PC-3 (cell line): ENCODE measurements at regions not wholly inside any gene's neighbourhood (a gene's known extent, or its start where the extent isn't known, plus 50 kb on each side); places are given as distances from the start of the nearest gene placed in this dataset.

Source experiments
- ATAC-seq: fragments of 200-7000 bp; cut with Tn5 transposase; 2 replicates; pipeline ENCODE4 v1.9.1; 2020; ENCODE audit warnings: mild to moderate bottlenecking, moderate library complexity
- BruUV-seq: library from RNA; stranded (reverse); fragments of 400-500 nt; replicated peaks from 2 replicates; lab custom pipeline; 2021; lab: Mats Ljungman, UMichigan
- CTCF ChIA-PET: fragments of 300-600 bp; sonication (Branson Sonifier 250); formaldehyde crosslinking; loops from one replicate; lab custom pipeline; 2022; ENCODE audit warnings: antibody characterized with exemption; lab: Charles Lee
- POLR2A ChIA-PET: fragments of 300-600 bp; sonication (Branson Sonifier 250); formaldehyde crosslinking; loops from one replicate; lab custom pipeline; 2022; ENCODE audit warnings: antibody characterized with exemption; ENCODE audit not compliant: unreplicated experiment; lab: Charles Lee
- DNase-seq: peaks from one replicate; pipeline ENCODE4 v3.0.0-alpha.2; 2015
- H2AFZ ChIP-seq: fragments of 300-600 bp; sonication (generic); 2 replicates; pipeline ENCODE4 v1.6.0; 2016; ENCODE audit warnings: antibody characterized with exemption, low read length
- H3F3A ChIP-seq: fragments of 300-600 bp; sonication (generic); one replicate; pipeline ENCODE4 v1.6.0; 2017; ENCODE audit warnings: antibody characterized with exemption, low read length, control low read depth, mild to moderate bottlenecking; ENCODE audit not compliant: unreplicated experiment
- H3K27ac ChIP-seq: fragments of 300-600 bp; sonication (generic); 2 replicates; pipeline ENCODE4 v1.5.1; 2016; ENCODE audit warnings: mild to moderate bottlenecking, low read length
- H3K27me3 ChIP-seq: fragments of 300-600 bp; sonication (generic); 2 replicates; pipeline ENCODE4 v1.6.1; 2016; ENCODE audit warnings: low read length, mixed read lengths
- H3K36me3 ChIP-seq: fragments of 300-600 bp; sonication (generic); 2 replicates; pipeline ENCODE4 v1.6.1; 2016; ENCODE audit warnings: low read depth, mixed run types, low read length, mixed read lengths
- H3K4me1 ChIP-seq: fragments of 300-600 bp; sonication (generic); 2 replicates; pipeline ENCODE4 v1.5.1; 2016; ENCODE audit warnings: low read length; ENCODE audit not compliant: insufficient read depth
- H3K4me2 ChIP-seq: fragments of 300-600 bp; sonication (generic); 2 replicates; pipeline ENCODE4 v1.6.0; 2016; ENCODE audit warnings: low read length
- H3K4me3 ChIP-seq: fragments of 300-600 bp; sonication (generic); 2 replicates; pipeline ENCODE4 v1.5.1; 2016; ENCODE audit warnings: mild to moderate bottlenecking, low read length, mixed read lengths
- H3K79me2 ChIP-seq: fragments of 300-600 bp; sonication (generic); 2 replicates; pipeline ENCODE4 v1.6.1; 2017; ENCODE audit warnings: low read length, mixed read lengths
- H3K9ac ChIP-seq: fragments of 300-600 bp; sonication (generic); 2 replicates; pipeline ENCODE4 v1.6.0; 2016; ENCODE audit warnings: mild to moderate bottlenecking, low read length
- H3K9me2 ChIP-seq: fragments of 300-600 bp; sonication (generic); replicated peaks from 2 replicates; pipeline ENCODE4 v1.6.1; 2016; ENCODE audit warnings: mixed run types, low read length, mixed read lengths
- H3K9me3 ChIP-seq: fragments of 300-600 bp; sonication (generic); 2 replicates; pipeline ENCODE4 v1.6.1; 2016; ENCODE audit warnings: low read length, mixed read lengths
- H4K20me1 ChIP-seq: fragments of 300-600 bp; sonication (generic); 2 replicates; pipeline ENCODE4 v1.6.1; 2016; ENCODE audit warnings: low read length, mixed read lengths
- CTCF ChIP-seq: fragments of 300-600 bp; sonication (generic); conservative IDR thresholded peaks from 2 replicates; pipeline ENCODE4 v1.5.1; 2017; ENCODE audit warnings: antibody characterized with exemption, low read depth, mild to moderate bottlenecking, low read length
- EZH2 ChIP-seq: fragments of 300-600 bp; sonication (generic); IDR thresholded peaks from one replicate; pipeline ENCODE4 v1.6.1; 2017; ENCODE audit warnings: antibody characterized with exemption, mild to moderate bottlenecking, low read length; ENCODE audit not compliant: unreplicated experiment
- EZH2phosphoT487 ChIP-seq: fragments of 300-600 bp; sonication (generic); IDR thresholded peaks from 2 replicates; pipeline ENCODE4 v1.6.1; 2018; ENCODE audit warnings: mild to moderate bottlenecking, antibody characterized with exemption, low read length, borderline replicate concordance
- intact Hi-C: fragments of 100-400 bp; cut with micrococcal nuclease; formaldehyde crosslinking; loops from 2 replicates; pipeline ENCODE4 v1.9.0; 2023

GRCh38 chr9:81754245-81754644, 64.9 kb upstream of the TLE1 start:
- intact Hi-C loops, result no loop called here
- ATAC-seq, result peak; percentile 54
- no peaks in the 10 kb centered on the region for H3K79me2 ChIP-seq
- no peaks in the 10 kb centered on the region for H3K36me3 ChIP-seq
- no peaks in the 10 kb centered on the region for H3F3A ChIP-seq
- no peak overlapping the region for H2AFZ ChIP-seq
- H3K9me3 ChIP-seq, result no peaks in the 10 kb centered on the region
- no peaks in the 10 kb centered on the region for H3K27me3 ChIP-seq
- TF ChIP-seq CTCF (no peak), EZH2 (no peak), EZH2phosphoT487 (no peak)
- no peaks in the 10 kb centered on the region for H3K9me2 ChIP-seq
- POLR2A ChIA-PET, result no interaction called here
- BruUV-seq, result no TSS peak
- no peak overlapping the region for H3K4me3 ChIP-seq
- H3K9ac ChIP-seq, result no peak overlapping the region
- DNase-seq, result peak; percentile 41
- H3K4me2 ChIP-seq, result no peak overlapping the region
- no peak overlapping the region for H3K27ac ChIP-seq
- CTCF ChIA-PET, result no interaction called here
- no peaks in the 10 kb centered on the region for H4K20me1 ChIP-seq
- peaks cover 7% of the 10 kb centered on the region for H3K4me1 ChIP-seq

GRCh38 chr9:81755721-81756120, 66.4 kb upstream of the TLE1 start:
- BruUV-seq, result no TSS peak
- H3K4me1 ChIP-seq, result peaks cover 11% of the 10 kb centered on the region
- no peak for TF ChIP-seq CTCF
- no peak for TF ChIP-seq EZH2phosphoT487
- TF ChIP-seq EZH2, result no peak
- no peak overlapping the region for H3K4me3 ChIP-seq
- no peaks in the 10 kb centered on the region for H3F3A ChIP-seq
- H3K9me2 ChIP-seq, result no peaks in the 10 kb centered on the region
- H3K4me2 ChIP-seq, result no peak overlapping the region
- H3K27ac ChIP-seq, result no peak overlapping the region
- H3K9ac ChIP-seq, result no peak overlapping the region
- no peaks in the 10 kb centered on the region for H3K27me3 ChIP-seq
- H3K79me2 ChIP-seq, result no peaks in the 10 kb centered on the region
- H3K36me3 ChIP-seq, result no peaks in the 10 kb centered on the region
- intact Hi-C loops, result no loop called here
- no peak for DNase-seq
- CTCF ChIA-PET, result no interaction called here
- POLR2A ChIA-PET, result no interaction called here
- ATAC-seq, result no peak
- no peaks in the 10 kb centered on the region for H3K9me3 ChIP-seq
- H2AFZ ChIP-seq, result no peak overlapping the region
- no peaks in the 10 kb centered on the region for H4K20me1 ChIP-seq

GRCh38 chr9:81756561-81756960, 67.2 kb upstream of the TLE1 start:
- peaks cover 11% of the 10 kb centered on the region for H3K4me1 ChIP-seq
- no peak overlapping the region for H3K4me2 ChIP-seq
- no peaks in the 10 kb centered on the region for H3K27me3 ChIP-seq
- intact Hi-C loops, result no loop called here
- BruUV-seq, result no TSS peak
- no peak overlapping the region for H3K27ac ChIP-seq
- TF ChIP-seq EZH2 (no peak), CTCF (no peak), EZH2phosphoT487 (no peak)
- no peak overlapping the region for H2AFZ ChIP-seq
- POLR2A ChIA-PET, result no interaction called here
- CTCF ChIA-PET, result no interaction called here
- no peaks in the 10 kb centered on the region for H3K36me3 ChIP-seq
- no peaks in the 10 kb centered on the region for H4K20me1 ChIP-seq
- H3K9ac ChIP-seq, result no peak overlapping the region
- no peaks in the 10 kb centered on the region for H3K9me3 ChIP-seq
- H3K79me2 ChIP-seq, result no peaks in the 10 kb centered on the region
- no peak for DNase-seq
- H3K9me2 ChIP-seq, result no peaks in the 10 kb centered on the region
- no peaks in the 10 kb centered on the region for H3F3A ChIP-seq
- H3K4me3 ChIP-seq, result no peak overlapping the region
- no peak for ATAC-seq
